HG03575 (cell line): ENCODE measurements at regions not wholly inside any gene's neighbourhood (a gene's known extent, or its start where the extent isn't known, plus 50 kb on each side); places are given as distances from the start of the nearest gene placed in this dataset.

Source experiments
- ATAC-seq: cut with Tn5 transposase; IDR thresholded peaks from one replicate; pipeline ENCODE4 v1.9.1; 2021; ENCODE audit not compliant: unreplicated experiment, insufficient number of reproducible peaks, low FRiP score; ENCODE audit errors: extremely low read depth

DNA sequence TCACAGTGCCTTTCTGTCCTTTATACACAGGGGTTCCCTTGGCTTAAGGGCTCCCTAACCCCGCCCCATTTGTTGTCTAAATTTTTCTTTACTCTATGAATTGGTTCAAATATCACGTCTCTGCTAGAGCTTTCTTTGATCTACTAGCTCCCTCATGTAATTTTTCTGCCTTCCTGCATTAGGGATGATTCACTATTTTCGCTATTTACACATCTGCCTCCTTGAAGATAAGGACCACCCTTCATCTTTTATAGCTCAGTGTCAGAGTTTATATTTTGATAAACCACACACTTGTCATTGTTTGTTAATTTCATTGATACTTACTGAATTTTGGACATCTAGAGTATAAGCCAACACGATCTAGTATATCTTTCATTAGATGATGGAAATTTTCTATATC lies 169.2 kb downstream of the LPIN1 start:
- no peak for ATAC-seq

DNA sequence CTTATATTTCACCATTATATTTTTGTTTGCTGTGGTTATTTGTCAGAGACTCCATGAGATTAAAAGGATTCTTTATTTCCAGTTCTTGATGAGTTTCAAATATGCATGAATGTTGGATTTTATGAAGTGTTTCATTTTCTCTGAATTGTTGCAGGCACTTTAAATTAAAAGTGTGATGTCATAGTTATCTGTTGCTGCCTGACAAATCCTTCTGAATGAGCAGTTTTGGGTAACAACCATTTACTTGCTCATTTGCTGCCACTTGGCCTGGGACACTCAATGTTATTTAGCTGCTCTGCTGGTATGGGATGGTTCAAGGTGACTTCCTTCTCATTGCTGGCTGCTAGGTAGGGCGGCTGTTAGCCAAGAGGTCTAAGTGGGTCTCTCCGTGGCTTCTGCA lies 173.5 kb downstream of the LPIN1 start:
- ATAC-seq = no peak

DNA sequence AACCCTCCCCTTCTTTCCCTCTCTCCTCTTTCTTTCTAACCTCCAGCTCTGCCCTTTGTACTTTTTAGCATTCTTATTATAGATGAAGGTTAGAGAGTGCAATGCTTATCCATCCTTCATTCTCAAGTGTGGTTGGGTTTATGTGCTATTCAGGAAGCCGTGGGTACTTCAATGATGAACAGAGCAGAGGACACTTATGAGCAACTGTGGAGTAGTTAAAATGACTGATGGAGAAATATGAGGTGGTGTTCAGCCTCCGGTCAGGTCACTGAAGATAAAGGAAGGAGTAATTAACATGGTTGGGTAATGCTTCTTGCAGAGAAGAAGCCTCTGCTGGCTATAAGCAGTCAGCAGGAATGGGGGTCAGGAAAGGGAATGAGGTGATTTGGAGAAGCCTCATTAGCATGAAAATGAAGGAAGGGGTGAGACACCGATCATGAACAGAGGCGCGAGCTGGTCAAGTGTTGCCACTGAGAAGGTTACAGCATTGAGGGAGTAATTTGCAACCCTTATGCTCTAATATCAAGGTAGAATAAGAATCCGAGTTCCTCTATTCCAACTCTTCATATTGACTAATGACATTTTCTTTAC lies 174.7 kb downstream of the LPIN1 start:
- no peak for ATAC-seq

DNA sequence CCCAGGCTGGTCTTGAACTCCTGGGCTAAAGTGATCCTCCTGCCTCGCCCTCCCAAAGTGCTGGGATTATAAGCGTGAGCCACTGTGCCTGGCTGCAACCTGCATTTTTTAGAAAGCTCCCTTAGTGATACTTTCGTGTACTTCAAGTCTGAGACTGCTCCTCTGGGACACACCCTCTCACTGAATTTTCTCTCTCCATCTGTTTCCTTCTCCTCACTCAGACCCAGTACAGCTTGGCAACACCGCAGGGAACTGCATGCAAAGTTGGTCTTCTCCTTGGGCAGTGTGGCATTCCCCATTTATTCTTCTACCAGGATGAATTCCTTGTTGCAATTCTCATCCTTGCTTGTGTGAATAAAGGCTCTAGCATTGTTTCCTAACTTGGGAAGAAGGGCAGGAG lies 175.9 kb downstream of the LPIN1 start:
- ATAC-seq = no peak

DNA sequence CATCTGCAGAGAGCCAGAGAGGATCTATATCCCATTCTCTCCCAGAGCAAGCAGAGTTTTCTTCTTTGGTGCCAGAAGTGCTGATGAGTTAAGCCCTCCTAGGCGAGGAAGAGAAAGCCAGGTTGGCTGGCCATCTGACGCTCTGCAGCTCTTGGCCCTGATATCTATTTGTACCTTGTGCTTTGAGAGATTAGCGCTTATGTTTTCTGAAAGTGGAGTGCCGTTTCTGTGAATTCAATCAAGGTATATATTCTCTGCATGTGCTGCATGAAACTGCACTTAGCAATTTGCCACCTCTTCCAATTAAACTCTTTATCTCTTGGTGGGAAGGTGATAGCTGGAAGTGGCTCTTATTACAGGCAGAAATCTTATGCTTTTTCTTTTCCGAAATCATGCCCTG lies 177.5 kb downstream of the LPIN1 start:
- ATAC-seq = no peak

DNA sequence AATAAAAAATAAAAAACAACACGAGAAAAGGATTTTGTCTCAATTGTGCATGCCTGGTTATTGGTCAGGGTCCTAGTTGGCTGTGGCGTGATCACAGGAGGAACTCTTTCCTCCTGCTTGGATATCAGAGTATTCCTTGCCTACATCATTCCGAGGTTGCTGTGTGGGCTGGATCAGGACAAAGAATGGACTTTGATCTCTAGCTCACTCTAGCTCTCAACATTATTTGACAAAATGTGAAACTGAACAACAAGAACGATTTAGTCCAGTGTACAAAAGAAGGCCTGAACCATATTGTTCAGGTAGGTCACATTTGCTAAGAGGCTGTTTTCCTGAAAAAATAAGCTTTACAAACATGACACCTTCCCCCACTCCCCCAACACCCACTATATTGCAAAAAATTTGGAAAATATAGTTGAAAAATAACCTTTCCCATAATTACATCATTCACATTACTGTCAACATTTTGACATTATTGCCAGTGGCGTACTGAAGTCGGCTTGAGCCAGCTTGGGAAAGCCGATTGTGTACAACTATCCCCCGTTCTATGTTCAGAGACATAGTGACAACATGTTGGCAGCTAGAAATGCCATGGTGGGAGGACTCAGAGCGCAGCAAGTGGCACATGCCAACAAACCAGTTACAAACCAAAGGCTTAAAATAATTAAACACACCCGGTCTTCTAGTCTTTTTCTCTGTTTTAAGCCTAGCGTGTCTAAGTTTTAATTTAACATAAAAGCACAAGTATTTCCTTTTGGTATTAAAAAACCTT lies 179.0 kb downstream of the LPIN1 start:
- ATAC-seq = no peak

DNA sequence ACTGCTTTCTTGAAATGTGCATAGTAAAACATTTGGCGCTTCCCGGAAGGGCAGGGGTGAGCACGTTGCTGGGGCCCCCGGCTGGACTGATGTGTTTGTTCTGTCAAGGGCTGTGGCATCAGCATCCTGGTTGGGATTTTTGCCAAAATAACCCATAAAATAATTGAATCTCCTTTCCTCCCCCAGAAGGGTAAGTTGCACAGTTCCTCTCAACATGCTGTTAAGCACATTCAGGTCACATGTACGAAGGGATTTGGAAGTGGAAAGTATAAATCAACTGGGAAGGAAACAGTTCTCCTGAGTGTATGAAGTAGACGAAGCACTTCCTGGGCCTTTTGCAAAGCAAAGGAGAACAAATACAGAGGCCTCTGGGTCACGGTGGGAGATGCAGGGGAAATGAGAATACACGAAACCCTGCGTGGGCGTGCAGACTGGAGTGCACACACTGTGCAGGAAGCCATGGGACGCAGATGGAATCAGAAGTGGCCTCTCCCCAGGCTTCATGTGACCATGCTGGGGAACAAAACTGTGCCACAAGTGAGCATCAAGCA lies 183.9 kb downstream of the LPIN1 start:
- no peak for ATAC-seq

DNA sequence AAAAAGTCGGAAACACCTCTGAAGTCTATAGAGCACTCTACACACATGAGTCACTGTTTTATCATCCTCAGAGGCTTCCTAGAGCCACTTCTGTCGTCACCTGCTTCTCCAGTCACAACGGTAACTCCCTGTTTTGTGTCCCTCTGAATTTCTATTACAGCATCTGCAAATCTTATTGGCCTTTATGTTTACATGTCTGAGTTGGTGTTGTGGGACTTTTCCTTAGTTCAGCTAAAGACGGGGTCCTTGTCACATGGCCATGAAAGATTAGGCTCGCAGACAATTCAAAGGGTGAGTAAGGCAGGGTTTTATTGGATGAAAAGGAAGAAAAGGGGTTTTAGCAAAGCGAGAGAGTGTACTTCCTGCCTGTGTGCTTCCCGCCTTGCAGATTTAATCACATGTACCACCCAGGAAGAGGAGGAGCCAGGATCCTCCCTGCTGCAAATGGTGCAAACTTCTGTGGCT lies 185.6 kb downstream of the LPIN1 start:
- ATAC-seq = no peak

DNA sequence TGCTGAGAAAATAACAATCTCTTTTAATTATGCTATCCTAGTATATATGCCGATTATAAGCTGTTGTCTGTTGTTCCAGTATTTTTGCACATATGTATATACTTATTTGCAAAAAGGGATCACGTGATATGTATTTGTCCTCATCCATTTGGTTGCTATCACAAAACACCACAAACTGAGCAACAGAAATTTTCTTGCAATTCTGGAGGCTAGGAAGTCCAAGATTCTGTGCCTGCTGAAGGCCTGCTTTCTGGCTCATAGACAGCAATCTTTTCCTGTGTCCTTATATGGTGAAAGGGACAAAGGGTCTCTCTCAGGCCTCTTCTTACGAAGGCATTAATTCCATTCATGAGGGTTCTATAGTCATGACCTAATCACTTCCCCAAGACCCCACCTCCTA lies 186.5 kb downstream of the LPIN1 start:
- ATAC-seq = no peak

DNA sequence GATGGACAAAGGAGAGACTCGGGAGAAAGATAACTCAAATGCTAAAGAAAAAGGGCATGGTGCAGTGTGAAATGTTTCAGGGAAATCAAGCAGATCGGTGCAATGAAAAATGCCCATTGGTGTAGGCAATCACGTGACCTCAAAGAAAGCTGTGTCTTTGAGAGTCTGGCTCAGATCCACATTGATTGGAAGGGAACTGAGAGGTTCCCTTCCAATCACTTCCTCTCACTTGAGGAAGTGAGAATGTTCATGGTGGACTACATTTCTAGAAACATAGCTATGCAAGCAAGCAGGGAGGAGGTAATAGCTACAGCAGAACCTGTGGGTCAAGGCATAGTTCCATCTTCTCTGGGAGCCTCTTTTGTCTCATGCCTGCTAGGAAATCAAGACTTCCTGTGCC lies 187.4 kb downstream of the LPIN1 start:
- no peak for ATAC-seq

DNA sequence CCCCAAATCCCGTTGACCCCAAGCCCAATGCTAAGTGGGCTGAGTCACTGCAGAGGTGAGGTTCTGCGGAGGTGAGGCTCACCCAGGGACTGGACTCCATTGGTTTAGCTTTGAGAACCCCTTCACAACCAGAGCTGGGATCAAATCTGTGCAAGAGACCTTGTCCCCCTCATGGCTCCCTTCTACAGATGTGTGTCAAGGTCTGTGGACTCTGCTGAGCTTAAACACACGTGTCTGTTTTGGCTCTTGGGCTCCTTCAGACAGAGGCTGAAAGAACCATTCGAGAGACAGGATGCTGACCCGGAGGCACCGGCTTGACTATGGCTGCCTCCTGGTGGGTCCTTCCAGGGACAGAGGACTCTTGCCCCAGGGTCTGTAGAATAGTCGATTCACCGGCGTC lies 190.3 kb downstream of the LPIN1 start:
- no peak for ATAC-seq

DNA sequence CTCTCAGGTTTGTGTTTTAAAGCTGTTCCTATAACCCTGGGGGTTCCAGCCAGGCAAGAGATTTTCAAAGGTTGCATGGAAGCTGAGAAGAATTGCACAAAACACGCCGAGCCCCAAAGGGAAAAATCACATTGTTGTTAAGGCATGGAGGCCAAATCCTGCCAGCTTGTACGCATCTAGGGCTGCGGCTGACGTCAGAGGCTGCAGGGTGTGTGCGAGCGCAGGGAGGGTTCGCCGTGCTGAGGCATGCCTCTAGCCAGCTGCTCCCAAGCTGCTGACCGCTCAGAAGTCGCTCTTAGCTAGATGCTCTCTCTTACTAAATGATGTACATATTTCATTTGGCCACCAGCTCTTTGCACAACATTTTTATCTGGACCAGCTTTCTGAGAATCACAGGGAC lies 191.8 kb downstream of the LPIN1 start:
- no peak for ATAC-seq

DNA sequence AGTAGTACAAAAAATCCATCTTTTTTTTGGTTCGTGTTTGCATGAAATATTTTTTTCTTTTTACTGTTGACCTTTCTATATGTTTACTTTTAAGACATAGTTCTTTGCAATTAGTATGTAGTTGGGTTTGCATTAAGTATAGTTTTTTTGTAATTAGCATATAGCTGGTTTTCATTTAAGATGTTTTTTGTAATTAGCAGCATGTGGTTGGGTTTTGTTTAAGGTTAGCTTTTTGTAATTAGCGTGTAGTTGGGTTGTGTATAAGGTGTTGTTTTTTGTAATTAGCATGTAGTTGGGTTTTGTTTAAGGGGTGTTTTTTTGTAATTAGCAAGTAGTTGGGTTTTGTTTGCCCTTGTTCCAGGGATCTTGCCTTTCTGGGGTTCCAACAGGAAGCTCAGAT lies 193.1 kb downstream of the LPIN1 start:
- ATAC-seq = no peak

DNA sequence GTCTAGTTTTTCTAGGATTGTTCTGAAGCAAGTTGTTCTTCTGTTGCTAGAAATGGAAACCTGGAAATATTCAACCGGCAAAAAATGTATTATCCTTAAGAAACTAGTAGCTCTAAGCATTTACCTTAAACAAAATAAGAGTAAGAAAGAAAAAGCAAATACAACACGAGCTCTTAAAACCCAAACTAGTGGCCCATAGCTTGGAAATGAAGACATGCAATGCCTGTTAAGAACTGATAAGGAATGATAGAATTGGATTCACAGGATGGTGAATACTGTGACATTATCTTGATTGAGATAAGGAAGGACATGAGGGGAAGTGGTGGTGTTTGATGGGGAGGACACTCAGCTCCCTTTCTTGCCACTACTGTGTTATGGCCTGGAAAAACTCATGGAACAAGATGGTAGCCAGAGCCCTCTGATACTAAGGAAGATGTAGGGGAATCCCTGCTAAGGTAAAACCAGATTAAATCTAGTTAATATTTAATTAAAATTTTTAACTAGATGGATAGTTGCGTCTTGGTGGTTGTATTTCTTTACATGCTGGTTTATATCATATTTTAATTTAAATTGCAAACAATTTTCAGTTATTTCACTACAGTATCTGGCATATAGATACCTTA lies 193.8 kb downstream of the LPIN1 start:
- no peak for ATAC-seq

DNA sequence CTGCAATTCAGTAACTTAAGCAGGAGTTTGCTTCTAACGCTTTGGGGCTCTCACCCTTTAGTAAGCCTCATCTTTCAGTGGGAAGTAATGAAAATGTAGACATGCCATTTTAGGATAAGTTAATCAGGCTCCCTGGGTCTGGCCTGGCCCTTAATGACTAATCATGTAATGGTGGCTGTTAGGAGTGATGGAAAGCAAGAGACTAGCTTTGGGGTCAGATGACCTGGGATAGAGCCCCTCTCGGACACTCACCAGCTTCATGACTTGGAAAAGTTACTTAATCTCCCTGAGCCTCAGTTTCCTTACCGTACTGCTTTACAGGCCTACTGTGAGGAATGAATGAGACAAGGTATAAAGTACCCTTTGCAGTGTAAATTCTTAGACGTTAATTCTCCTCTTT lies 194.4 kb downstream of the LPIN1 start:
- ATAC-seq = no peak

DNA sequence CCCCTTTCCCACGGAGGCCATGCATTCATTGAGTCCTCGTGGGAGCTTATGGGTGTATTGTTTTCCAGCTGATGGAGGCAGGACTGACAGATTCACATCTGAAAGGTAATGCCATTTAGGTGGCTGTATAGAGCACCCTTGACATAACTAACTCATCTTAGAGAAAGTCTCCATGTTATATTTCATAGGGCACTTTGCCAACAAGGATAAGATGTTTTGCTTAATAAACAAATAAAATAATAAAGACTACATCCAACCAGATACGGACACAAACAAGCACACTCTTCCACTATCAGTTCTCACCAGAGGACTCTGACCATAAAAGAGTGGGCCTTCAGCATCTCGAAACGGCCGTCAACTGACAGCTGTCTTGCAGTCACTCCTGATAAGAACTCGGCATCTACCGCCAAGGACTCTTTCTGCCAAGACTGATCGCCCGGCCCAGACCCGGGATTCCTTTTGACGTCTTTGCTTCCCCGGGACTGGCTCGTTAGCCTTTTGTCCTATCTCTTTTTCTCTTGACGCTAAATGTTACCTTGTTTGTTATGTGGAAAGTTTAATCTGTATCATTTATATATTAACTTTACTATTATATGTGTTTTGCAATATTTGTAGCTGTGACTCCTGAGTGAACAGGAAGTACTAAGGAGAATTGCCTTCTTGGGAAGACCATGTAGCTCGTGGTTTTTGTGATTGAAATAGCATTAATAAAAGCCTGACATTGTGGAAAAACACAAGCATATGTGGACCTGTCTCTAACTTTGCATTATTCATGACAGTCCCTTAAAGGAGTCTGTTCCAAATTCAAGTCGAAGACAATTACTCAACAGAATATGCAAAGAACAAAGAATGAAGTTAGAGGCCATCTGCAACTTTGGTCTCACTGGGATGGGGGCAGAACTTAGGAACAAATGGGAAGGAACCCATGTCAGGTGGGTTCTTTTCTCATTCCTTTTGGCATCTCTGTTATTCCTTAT lies 195.1 kb downstream of the LPIN1 start:
- ATAC-seq = no peak

DNA sequence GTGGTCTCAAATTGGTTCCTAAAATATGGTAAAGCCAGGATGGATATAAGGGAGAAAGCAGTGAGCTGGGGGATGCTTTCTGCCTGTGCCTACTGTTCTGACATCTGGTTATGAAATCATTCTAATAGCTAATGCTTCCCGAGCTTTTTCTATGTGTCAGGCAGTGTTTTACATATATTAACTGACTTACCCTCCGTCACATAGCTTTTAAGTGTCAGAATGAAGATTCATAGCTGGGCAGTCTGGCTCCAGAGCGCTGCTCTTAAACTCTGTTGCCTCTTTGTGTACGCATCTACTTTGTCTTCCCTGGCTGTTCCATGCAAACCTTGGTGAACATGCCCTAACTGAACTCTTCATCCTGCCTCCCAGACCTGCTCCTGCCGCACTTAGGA lies 195.7 kb downstream of the LPIN1 start:
- ATAC-seq = no peak

DNA sequence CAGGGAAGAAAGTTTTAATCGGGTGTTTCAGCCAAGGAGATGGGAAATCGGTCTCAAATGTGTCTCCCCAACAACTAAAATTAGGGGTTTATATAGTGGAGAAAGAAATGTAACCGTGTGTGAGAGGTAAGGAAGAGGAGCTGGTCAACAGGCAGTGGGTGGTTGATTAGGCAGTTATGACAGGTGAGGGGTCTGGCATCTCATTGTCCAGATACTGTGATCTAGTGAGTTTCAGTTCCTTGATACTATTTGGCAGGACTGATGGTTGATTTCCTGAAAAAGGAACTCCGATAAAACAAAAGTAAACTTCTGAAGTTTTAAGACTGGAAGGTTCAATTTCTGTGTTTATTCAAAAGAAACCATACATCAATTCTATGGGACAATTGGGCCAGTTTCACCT lies 197.9 kb downstream of the LPIN1 start:
- no peak for ATAC-seq
